DLD1 (cell line): ENCODE measurements at regions not wholly inside any gene's neighbourhood (a gene's known extent, or its start where the extent isn't known, plus 50 kb on each side); places are given as distances from the start of the nearest gene placed in this dataset.

Source experiments
- in situ Hi-C: cut with HindIII; loops from 2 replicates; pipeline ENCODE4 v1.10.0; 2017; ENCODE audit warnings: low sequenced_read_pairs

DNA sequence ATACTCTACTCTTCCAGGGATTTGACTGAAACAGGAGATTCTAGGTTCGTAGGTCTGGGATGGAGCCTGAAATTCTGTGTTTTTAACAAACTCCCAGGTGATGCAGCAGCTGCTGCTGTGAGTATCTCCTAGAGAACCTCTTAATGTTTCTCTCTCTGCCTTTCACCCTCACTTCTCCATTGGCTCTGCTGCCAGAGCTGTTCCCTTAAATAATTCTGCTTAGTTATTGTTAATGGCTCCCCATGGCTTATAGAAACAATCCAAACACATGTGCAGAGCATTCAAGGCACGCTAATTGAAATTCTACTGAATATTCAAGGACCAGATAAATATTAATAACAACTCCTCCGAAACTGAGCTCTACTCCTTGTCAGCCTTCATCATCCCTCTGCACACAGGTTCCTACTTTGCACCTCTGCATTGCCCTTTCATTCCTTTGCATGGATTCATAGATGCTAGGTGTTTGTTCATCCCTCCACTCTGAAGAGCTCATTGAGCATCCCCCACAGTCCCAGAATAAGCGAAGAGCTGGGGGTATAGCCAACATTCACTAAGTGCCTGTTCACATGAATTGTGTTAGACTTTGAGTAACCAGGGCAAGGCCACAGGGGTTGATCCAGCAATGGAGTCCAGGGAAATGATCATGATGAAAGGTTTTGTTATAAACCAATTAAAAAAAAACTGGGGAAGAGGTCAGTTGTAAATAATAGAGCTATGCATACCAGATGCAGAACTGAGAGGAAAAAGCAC lies 488.4 kb upstream of the JAG1 start:
- in situ Hi-C loops = no loop called here

DNA sequence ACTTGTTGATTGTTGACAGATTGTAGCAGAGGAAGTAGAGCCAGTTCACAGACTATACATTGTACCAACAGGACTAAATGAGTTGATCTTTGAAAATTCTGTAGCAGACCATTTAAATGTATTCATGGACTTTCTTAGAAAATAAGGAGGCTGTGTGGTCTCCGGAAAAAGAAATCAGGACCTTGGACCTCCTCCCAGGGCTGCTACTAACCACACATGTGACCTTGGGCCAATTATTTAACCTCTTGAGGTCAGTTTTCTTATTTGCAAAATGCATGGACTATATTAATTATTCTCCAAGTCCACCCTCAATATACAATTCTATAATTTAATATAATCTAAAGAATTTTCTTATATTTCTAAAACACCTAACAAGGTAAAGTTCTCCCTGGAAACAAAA lies 492.0 kb upstream of the JAG1 start:
- in situ Hi-C loops = no loop called here

DNA sequence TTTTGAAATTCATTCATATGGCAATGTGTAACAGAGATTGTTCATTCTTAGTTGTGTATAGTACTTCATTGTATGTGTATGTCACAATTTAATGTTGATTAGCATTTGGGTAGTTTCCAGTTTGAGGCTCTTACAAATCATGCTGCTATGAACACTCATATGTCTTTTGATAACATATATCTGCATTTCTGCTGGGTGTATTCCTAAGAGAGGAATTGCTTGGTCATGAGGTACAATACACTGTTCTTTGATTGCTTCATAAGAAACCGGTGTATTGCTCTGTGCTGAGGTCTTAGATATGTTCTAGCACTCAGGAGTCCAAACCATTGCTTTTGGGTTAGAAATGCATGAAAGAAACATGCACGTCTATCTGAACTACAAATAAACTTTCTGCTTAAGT lies 492.9 kb upstream of the JAG1 start:
- in situ Hi-C loops = no loop called here

DNA sequence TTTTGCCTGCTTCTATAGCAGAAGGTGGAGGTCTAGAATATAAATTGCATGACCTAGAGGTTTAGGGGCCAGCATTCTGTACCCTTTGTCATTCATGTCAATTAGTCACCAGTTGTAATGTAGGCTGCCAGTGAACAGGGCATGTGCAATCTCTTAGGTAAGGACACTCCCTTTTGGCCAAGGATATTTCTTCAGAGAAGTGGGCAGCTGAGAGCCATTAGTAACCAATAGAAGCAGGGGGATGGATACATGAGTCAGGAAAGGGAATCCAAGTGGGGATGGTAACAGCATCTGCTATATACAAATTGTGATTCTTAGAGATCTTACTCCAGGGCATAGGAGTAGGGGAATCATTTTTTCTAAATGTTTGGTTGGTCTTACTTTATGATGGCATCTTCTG lies 494.2 kb upstream of the JAG1 start:
- in situ Hi-C loops = no loop called here

DNA sequence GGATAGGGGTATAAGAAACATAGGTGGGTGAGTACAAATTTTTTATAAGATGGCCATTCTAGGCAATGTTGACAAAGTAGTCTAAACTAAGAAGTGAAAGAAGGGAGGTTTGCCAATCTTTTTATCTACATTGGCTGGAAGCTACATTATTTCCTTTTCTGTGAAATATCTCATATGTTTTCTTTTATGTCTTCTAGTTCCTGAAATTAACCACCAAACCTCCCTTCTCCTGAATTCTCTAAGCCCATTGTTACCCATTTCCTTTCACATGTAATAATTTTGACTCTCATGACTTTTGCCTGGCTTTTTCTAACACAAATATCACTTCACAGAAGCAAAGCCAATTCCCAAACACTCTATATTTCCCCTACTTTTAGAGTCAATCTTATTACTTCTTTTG lies 496.2 kb upstream of the JAG1 start:
- in situ Hi-C loops = no loop called here

DNA sequence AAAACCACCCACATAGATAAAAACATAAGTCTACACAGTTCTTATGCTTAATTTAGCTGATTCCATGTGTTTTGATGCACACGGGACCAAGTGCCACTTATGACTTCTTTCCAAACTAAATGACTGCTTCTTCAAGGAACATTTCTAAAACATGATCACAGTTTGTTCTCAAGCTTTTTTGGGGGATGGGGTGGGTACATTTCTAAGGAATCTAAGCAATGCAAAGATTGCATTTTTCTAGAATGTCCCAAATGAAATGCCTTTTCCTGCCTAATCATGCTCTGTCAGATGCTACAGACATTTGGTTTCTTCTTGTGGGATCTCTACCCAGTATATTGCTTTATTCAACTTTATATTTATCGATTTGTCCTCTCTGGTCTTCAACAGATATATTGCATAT lies 496.8 kb upstream of the JAG1 start:
- in situ Hi-C loops = no loop called here

DNA sequence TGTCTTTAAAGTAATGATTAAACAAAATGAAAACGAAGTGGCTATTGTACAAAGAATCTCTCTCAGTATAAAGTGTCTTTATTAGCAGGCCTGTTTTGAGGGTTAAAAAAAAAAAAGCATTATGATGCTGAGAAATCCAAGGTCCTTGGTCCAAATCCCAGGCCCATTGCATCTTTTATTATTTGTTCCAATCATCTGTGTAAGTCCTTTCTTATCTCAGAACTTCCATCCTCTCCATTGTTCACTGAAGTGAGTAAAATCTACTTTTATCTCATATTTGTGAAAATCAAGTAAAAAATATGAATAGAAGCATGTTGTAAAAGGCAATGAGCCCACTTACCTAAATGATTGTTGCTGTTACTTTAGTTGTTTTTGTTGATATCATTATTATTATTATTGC lies 499.1 kb upstream of the JAG1 start:
- in situ Hi-C loops = no loop called here

DNA sequence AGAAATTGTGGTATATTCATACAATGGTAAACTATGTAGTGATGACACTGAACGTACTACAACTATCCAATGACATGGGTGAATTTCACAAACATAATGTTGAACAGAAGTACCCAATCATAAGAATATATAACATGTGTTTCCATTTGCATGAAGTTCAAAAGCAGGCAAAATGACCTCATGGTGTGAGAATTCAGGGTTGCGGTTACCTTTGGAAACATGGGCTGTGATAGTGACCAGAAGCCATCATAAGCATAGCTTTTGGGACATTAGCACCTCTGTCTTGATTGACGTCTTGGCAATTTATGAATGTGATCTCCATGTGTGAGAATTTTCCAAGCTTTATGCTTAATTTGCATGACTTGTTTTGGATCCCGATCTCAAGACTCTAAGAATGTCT lies 500.1 kb upstream of the JAG1 start:
- in situ Hi-C loops = no loop called here

DNA sequence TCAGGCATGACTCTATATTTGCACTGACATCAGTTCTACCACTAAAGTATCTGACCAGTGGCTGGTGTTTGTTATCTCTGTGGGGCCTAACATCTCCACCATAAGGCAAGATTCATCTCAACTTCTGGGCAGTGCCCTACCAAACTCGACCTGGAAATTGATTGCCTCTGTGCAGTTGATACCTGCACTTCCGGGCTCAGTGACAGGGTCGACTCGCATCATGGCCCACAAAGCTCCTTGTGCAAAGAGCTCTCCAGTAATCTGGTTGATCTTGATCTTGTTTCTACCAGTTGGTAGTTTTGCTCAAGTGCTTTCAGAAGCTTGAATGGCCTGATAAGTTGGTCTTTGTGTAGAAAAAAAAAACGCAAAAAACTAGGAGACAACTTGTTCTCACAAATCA lies 501.1 kb upstream of the JAG1 start:
- in situ Hi-C loops = loop anchor here (25.0 kb wide), 1 partner anchor 362 kb away; no protein-coding TSS in a partner anchor

DNA sequence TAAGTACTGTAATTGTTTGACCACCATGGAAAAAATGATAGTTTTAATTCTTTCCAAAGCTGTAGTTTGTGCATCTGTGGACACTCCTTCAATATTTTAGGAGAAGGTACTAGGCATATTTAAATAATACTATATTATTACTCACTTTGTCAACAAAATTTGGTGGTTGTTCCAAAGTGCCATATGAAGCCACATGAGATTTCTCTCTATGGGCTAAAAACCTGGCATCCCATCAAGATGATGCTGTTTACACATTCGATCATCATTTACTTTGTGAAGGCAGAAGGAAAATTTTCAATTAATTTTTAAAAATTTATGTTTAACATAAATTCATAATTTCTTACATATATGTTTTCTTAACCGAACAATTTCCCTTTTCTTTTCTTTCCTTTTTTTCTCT lies 502.6 kb upstream of the JAG1 start:
- in situ Hi-C loops = loop anchor here (25.0 kb wide), 1 partner anchor 361 kb away; no protein-coding TSS in a partner anchor

DNA sequence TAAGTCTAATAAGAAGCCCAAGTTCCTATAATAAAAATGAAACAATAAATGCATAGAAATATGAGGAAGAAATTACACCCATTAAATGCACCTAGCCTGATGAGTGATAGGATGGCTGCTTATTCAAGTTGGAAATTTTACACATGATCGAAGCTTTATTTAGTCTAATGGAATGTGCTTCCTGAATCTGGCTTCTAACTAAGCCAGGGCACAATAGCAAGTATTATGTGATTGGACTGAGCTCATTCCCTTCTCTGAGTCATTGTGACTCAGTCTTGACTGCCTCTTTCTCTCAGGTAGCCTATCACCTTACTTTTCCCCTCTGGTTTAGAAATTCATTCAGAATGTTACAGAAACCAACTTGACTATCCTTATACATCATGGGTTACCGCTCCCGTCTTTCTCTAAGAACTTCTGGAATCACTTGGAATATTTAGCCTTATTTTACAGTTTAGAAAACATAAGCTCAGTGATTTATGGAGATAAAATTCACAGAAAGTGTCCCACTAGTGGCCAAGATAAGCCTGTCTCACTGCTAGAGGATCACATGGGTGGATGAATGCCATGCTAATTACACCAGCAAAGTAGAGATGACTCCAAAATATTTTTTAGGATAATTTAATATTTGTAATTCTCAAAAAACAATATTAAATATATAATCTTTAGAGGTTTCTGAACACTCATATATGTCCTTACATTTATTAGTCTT lies 505.3 kb upstream of the JAG1 start:
- in situ Hi-C loops = loop anchor here (25.0 kb wide), 1 partner anchor 358 kb away; no protein-coding TSS in a partner anchor

DNA sequence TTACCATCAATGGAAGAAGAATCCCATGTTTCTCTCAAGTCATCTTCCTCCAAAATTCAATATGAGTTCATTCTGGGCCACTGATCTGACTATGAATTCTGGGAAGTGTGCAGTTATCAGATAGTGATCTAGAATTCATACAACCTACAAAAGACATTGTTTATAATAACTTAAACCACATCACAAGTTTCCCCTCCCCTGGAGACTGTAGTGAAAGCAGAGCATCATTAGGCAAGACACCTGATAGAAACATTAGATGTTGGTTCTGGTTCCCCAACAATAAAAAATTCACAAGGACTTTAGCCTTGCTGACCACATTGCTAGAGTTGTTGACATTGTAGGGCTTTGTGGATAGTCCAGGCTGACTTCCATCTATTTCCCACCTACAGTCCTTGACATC lies 506.4 kb upstream of the JAG1 start:
- in situ Hi-C loops = loop anchor here (25.0 kb wide), 1 partner anchor 357 kb away; no protein-coding TSS in a partner anchor

DNA sequence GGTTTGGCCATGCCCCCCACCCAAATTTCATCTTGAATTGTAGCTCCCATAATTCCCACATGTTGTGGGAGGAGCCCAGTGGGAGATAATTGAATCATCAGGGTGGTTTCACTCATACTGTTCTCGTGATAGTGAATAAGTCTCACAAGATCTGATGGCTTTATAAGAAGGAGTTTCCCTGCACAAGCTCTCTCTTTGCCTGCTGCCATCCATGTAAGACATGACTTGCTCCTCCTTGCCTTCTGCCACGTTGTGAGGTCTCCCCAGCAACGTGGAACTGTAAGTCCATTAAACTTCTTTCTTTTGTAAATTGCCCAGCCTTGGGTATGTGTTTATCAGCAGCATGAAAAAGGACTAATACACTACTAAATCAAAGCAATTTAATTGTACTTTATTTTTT lies 507.3 kb upstream of the JAG1 start:
- in situ Hi-C loops = loop anchor here (25.0 kb wide), 1 partner anchor 356 kb away; no protein-coding TSS in a partner anchor

DNA sequence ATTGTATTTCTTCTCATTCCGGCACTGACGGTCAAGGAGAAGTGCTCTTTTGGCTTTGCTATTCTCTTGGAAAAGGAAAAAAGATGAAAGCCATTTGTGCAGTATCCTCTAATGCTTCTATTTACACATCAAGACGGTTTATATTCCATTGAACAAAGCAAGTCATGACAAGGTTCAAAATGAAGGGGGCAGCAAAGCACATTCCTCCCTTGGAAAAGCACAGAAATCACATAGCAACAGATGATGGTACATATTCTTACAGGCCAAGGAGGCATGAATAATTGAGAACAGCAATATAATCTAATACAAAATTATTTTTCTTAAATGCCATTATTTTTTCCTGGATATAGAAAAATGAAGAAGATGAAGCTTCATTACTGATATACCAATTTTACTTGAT lies 508.2 kb upstream of the JAG1 start:
- in situ Hi-C loops = loop anchor here (25.0 kb wide), 1 partner anchor 355 kb away; no protein-coding TSS in a partner anchor

DNA sequence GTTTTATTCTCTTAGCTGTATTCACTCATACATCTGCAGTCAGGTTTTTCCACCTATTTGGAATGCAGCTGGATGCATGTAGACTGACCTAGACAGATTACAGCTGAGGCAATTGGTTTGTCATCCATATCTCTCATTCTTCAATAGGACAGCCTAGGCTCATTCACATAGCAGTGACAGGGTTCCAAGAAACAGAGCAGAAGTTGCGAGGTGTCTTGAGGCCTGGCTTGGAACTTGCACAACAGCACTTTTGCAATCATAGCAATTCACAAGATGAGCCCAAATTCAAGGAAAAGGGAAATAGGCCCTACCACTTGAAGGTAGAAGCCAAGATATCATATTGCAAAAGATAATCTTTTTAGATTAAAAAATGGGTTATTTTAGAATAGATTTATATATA lies 508.9 kb upstream of the JAG1 start:
- in situ Hi-C loops = loop anchor here (25.0 kb wide), 1 partner anchor 355 kb away; no protein-coding TSS in a partner anchor

DNA sequence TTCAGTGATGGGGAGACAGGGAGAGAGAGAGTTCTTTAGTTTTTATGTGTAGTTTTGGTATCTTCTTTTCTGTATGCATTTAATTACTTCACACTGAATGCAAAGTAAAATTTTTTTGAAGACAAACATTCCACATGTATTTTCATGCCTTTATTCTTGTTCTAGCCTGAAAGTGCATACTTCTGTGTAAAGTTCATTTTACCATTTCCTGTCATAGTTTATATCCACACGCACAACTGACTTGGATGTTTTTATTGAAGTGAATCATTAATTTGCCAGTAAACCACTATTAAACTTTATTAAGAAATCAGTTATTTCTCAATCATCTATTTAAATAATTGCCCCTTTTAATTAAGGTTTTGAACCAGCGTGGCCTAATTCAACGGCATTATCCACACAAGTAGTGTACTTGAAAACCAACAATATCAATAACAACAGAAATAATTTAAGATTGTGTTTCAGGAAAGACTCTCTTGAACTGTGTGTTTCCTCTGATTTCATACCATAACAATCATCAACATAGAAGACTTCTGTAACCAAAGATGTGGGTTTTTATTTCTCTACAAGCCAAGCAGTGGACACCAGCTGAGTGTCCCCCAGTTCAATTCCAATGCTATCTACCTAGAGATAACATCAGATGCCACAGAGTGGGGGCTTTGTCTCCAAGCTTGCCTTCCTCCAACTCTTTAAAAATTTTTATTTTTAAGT lies 512.7 kb upstream of the JAG1 start:
- in situ Hi-C loops = loop anchor here (25.0 kb wide), 1 partner anchor 351 kb away; no protein-coding TSS in a partner anchor

DNA sequence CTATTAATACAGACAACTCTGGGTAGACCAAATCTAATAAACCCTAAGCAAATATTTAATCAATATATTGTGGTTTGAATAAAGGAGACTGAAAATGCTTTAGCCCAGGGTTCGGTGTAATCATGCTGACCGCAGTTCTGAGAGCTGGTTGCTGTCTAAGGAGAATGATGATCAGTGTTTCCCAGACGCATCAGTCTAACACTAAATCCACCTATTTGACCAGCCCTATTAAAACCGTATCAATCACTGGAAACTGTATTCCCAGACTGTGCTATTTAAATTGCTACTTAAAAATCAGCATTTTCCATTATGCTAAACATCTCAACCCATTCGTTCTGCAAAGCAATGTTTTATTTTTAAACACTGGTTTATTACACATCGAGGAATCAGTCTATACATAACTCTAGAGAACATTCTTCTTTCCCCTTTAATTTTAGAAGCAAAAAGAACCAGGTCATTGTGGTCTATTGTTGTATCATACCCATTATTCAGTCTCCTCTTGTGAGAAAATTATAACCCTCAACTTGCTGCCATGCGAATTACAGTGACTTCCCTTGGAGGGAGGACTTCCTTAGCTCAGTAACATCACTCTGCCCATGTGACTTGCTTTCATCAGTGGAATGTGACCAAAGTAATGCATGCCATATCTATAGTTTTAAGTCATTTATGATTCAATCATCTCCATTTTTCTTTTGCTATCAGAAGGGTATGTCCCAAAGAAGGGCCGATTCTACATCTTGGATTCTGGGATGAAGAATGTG lies 515.2 kb upstream of the JAG1 start:
- in situ Hi-C loops = loop anchor here (25.0 kb wide), 1 partner anchor 348 kb away; no protein-coding TSS in a partner anchor

DNA sequence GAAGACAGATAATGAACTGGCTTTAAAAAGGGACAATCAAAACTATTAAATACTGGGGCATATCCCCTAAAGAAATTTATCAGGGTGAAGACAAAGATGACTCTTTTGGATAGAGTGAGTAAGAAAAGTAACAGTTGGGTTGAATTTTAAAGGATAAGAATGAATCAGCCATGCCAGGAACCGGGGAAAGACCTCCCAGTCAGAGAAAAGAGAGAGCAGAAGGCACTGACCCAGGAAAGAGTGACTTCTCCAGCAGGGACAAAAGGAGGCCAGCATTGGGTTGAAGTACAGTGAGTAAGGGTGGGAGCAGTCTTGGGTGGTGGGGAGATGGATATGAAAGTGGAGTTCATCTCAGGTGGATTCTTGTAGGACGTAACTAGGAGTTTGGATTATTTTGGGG lies 516.9 kb upstream of the JAG1 start:
- in situ Hi-C loops = loop anchor here (25.0 kb wide), 1 partner anchor 347 kb away; no protein-coding TSS in a partner anchor

DNA sequence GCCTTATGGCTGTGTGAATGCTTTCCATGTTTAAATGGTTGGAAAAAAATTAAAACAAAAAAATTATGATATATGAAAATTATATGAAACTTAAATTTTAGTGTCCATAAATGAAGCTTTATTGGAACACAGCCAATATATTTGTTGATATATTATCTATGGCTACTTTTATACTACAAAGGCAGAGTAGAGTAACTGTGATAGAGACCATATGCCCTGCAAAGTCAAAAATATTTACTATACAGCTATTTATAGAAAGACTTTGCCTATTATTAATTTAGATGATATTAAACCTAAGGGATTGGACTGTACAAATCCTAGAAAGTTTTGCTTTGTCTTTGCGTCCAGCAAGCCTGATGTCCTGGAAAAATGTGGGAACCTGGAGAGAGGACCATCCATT lies 518.3 kb upstream of the JAG1 start:
- in situ Hi-C loops = loop anchor here (25.0 kb wide), 1 partner anchor 345 kb away; no protein-coding TSS in a partner anchor

DNA sequence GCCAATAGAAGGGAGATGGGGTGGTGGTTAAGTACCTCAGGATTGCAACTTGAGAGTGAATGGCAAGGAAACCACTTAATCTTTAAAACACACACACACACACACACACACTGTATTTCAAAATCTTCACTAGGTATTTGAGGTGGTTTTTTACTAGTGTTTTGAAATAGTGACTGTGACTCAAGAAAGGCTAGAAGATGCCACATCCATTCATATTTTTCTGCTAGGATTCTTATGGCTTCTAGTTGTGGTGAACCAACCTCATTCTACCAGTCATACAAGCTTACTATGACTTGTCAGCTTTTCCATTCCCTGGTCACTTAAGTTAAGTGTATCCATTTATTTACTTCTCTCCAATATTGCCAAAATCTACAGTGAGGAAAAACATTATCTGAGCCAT lies 519.4 kb upstream of the JAG1 start:
- in situ Hi-C loops = loop anchor here (25.0 kb wide), 1 partner anchor 344 kb away; no protein-coding TSS in a partner anchor
